ENCODE measurements at regions not wholly inside any gene's neighbourhood (a gene's known extent, or its start where the extent isn't known, plus 50 kb on each side); places are given as distances from the start of the nearest gene placed in this dataset.
"Not testable (repeated sequence)": the region's sequence is repeated elsewhere in the genome, so short reads cannot be mapped to it uniquely, and the experiment has no call there.

- not testable (repeated sequence) for DNase-seq
Measured at GRCh38 chr12:131277186-131278091, 323.7 kb downstream of the ADGRD1 start.

GRCh38 chr12:131278451-131279115, 324.9 kb downstream of the ADGRD1 start:
- not testable (repeated sequence) for DNase-seq

GRCh38 chr12:131279281-131279921, 325.7 kb downstream of the ADGRD1 start:
- DNase-seq = no peak

- DNase-seq = no peak
Measured at GRCh38 chr12:131280426-131280825, 326.7 kb downstream of the ADGRD1 start.

- DNase-seq = no peak
Measured at GRCh38 chr12:131281016-131281415, 327.3 kb downstream of the ADGRD1 start.

GRCh38 chr12:131282292-131283080, 328.8 kb downstream of the ADGRD1 start:
- DNase-seq = no peak

GRCh38 chr12:131283191-131283861, 329.6 kb downstream of the ADGRD1 start:
- no peak for DNase-seq

GRCh38 chr12:131283862-131284825, 330.4 kb downstream of the ADGRD1 start:
- DNase-seq = not testable (repeated sequence)

GRCh38 chr12:131284954-131285904, 331.5 kb downstream of the ADGRD1 start:
- DNase-seq = not testable (repeated sequence)

- DNase-seq = not testable (repeated sequence)
Measured at GRCh38 chr12:131285905-131286295, 332.2 kb downstream of the ADGRD1 start.

GRCh38 chr12:131286301-131286700, 332.6 kb downstream of the ADGRD1 start:
- DNase-seq = not testable (repeated sequence)

GRCh38 chr12:131287015-131287937, 333.6 kb downstream of the ADGRD1 start:
- no peak for DNase-seq

GRCh38 chr12:131287938-131288764, 334.4 kb downstream of the ADGRD1 start:
- no peak for DNase-seq

GRCh38 chr12:131288765-131289695, 335.3 kb downstream of the ADGRD1 start:
- DNase-seq = not testable (repeated sequence)

GRCh38 chr12:131289807-131290206, 336.1 kb downstream of the ADGRD1 start:
- not testable (repeated sequence) for DNase-seq

GRCh38 chr12:131290255-131290959, 336.7 kb downstream of the ADGRD1 start:
- DNase-seq = no peak
